ENCODE measurements at regions not wholly inside any gene's neighbourhood (a gene's known extent, or its start where the extent isn't known, plus 50 kb on each side); places are given as distances from the start of the nearest gene placed in this dataset.
"Not testable (repeated sequence)": the region's sequence is repeated elsewhere in the genome, so short reads cannot be mapped to it uniquely, and the experiment has no call there.

- FAIRE-seq = no peak
- DNase-seq (ENCODE audit: insufficient read length) = no peak
- TF ChIP-seq TAF1 (IDR thresholded peaks at IDR 0.05; ENCODE audit: borderline replicate concordance, low read depth, low read length) (no peak), POLR2AphosphoS5 (IDR thresholded peaks at IDR 0.05; ENCODE audit: low read depth, low read length) (no peak)
Observed at GRCh38 chr6:118704915-118705314, 53.5 kb upstream of the CEP85L start.

GRCh38 chr6:118701260-118701659, 49.9 kb upstream of the CEP85L start:
- peak; percentile 36 for FAIRE-seq
- DNase-seq (ENCODE audit: insufficient read length) = not testable (repeated sequence)

Data from GM12892 (cell line).